D721Med (cell line): ENCODE measurements at regions not wholly inside any gene's neighbourhood (a gene's known extent, or its start where the extent isn't known, plus 50 kb on each side); places are given as distances from the start of the nearest gene placed in this dataset.

ENCODE experiments used
- DNase-seq: peaks from one replicate; pipeline ENCODE4 v3.0.0; 2011; ENCODE audit warnings: low spot score; ENCODE audit not compliant: insufficient read length
- FAIRE-seq: peaks from 2 replicates; lab custom pipeline; 2011; peaks lifted over from hg19 to GRCh38; lab: Jason Lieb, UNC
- CTCF ChIP-seq: IDR thresholded peaks from 2 replicates; pipeline ENCODE4 v1.5.1; 2012; ENCODE audit warnings: mild to moderate bottlenecking, control low read depth; ENCODE audit not compliant: insufficient read depth; ENCODE audit errors: missing control alignments

- no peak for TF ChIP-seq CTCF
- DNase-seq = no peak
- FAIRE-seq = no peak
Observed at GRCh38 chr9:13431222-13431536, 151.7 kb upstream of the MPDZ start.

GRCh38 chr9:13430368-13431221, 151.1 kb upstream of the MPDZ start:
- no peak for DNase-seq
- TF ChIP-seq CTCF = no peak
- no peak for FAIRE-seq

GRCh38 chr9:13429301-13430190, 150.1 kb upstream of the MPDZ start:
- TF ChIP-seq CTCF = no peak
- DNase-seq (no peak), FAIRE-seq (no peak)

- DNase-seq = no peak
- no peak for TF ChIP-seq CTCF
- no peak for FAIRE-seq
Observed at GRCh38 chr9:13428766-13429165, 149.3 kb upstream of the MPDZ start.

- peak; percentile 75 for TF ChIP-seq CTCF
- DNase-seq = no peak
- FAIRE-seq = peak; percentile 77
Observed at GRCh38 chr9:13427587-13427986, 148.1 kb upstream of the MPDZ start.

GRCh38 chr9:13426606-13427005, 147.1 kb upstream of the MPDZ start:
- DNase-seq (no peak), FAIRE-seq (no peak)
- no peak for TF ChIP-seq CTCF
